HepG2 (cell line): ENCODE measurements at regions not wholly inside any gene's neighbourhood (a gene's known extent, or its start where the extent isn't known, plus 50 kb on each side); places are given as distances from the start of the nearest gene placed in this dataset.

Experiments
- ATAC-seq: fragments of 200-7000 bp; cut with Tn5 transposase; 3 replicates; pipeline ENCODE4 v1.9.1; 2020; ENCODE audit warnings: mild to moderate bottlenecking, moderate library complexity
- BruUV-seq: library from RNA; stranded (reverse); fragments of 400-500 nt; replicated peaks from 2 replicates; lab custom pipeline; 2021; lab: Mats Ljungman, UMichigan
- CTCF ChIA-PET: fragments of 300-600 bp; formaldehyde crosslinking; extraction: SDS; loops from one replicate; lab custom pipeline; 2021; ENCODE audit warnings: low total read pairs, inconsistent platforms, low intra/inter-chr PET ratio; lab: Yijun Ruan, JAX
- POLR2A ChIA-PET: fragments of 350-600 bp; sonication (Branson Sonifier 250); formaldehyde crosslinking; loops from one replicate; lab custom pipeline; 2020; ENCODE audit warnings: antibody characterized with exemption, inconsistent platforms; lab: Yijun Ruan, JAX
- DNase-seq: peaks from one replicate; pipeline ENCODE4 v3.0.0-alpha.2; 2015; ENCODE audit warnings: low spot score
- FAIRE-seq: peaks from 3 replicates; lab custom pipeline; 2011; peaks lifted over from hg19 to GRCh38; lab: Jason Lieb, UNC
- H2AFZ ChIP-seq: one replicate; pipeline ENCODE4 v1.6.1; 2011; ENCODE audit warnings: low read length, inconsistent platforms
- H3K27ac ChIP-seq: fragments of 300-600 bp; 3 replicates; pipeline ENCODE4 v1.8.0; 2011; ENCODE audit warnings: mixed run types, mild to moderate bottlenecking, mixed read lengths, low read length, inconsistent platforms; ENCODE audit not compliant: insufficient read depth; ENCODE audit errors: extremely low read length
- H3K27me3 ChIP-seq, 2 experiments: fragments of 200-600 bp in 1 of 2; 2 replicates in 1 of 2; 3 replicates in 1 of 2; pipeline versions ENCODE4 v1.6.0 to v1.8.0; 2011; ENCODE audit warnings: low read length in 2 of 2, mild to moderate bottlenecking in 2 of 2, moderate library complexity in 2 of 2, inconsistent platforms in 1 of 2; ENCODE audit not compliant: insufficient read depth in 2 of 2, control insufficient read depth in 1 of 2
- H3K36me3 ChIP-seq, 2 experiments: fragments of 200-600 bp in 1 of 2; replicated peaks in 1 of 2; 2 replicates in 1 of 2; 3 replicates in 1 of 2; pipeline versions ENCODE4 v1.5.1 to v1.8.0; 2011; ENCODE audit warnings: low read length in 2 of 2, inconsistent platforms in 1 of 2; ENCODE audit not compliant: insufficient read depth in 2 of 2, control insufficient read depth in 1 of 2
- H3K4me1 ChIP-seq: 2 replicates; pipeline ENCODE4 v1.5.1; 2012; ENCODE audit warnings: low read length, inconsistent platforms; ENCODE audit not compliant: insufficient read depth
- H3K4me2 ChIP-seq: 2 replicates; pipeline ENCODE4 v1.6.0; 2011; ENCODE audit warnings: low read depth, low read length, inconsistent platforms
- H3K4me3 ChIP-seq, 3 experiments: fragments of 200-600 bp in 1 of 3; sonication (generic), shearing (Covaris generic) in 1 of 3; replicated peaks in 1 of 3; 2 replicates each; pipeline ENCODE4 v1.5.1; 2011 to 2016; ENCODE audit warnings: low read length in 3 of 3, inconsistent platforms in 2 of 3, low read depth in 2 of 3, mild to moderate bottlenecking in 2 of 3, control low read depth in 1 of 3, mixed read lengths in 1 of 3; ENCODE audit not compliant: insufficient read depth in 1 of 3
- H3K79me2 ChIP-seq: one replicate; pipeline ENCODE4 v1.6.1; 2011; ENCODE audit warnings: low read length, inconsistent platforms; ENCODE audit not compliant: insufficient read depth
- H3K9ac ChIP-seq: 2 replicates; pipeline ENCODE4 v1.6.0; 2011; ENCODE audit warnings: mild to moderate bottlenecking, low read depth, low read length, inconsistent platforms; ENCODE audit not compliant: insufficient read depth
- H3K9me3 ChIP-seq: 2 replicates; pipeline ENCODE4 v1.5.1; 2012; ENCODE audit warnings: mild to moderate bottlenecking, low read length
- H4K20me1 ChIP-seq: 2 replicates; pipeline ENCODE4 v1.6.0; 2011; ENCODE audit warnings: inconsistent platforms, mild to moderate bottlenecking, low read length, moderate library complexity; ENCODE audit not compliant: insufficient read depth
- AHR ChIP-seq: IDR thresholded peaks from 2 replicates; pipeline ENCODE4 v1.6.1; 2018; ENCODE audit warnings: missing genetic modification reagents, missing compliant biosample characterization
- DNMT1 ChIP-seq: sonication (generic); formaldehyde crosslinking; IDR thresholded peaks from 2 replicates; pipeline ENCODE4 v1.5.1; 2020; ENCODE audit warnings: mild to moderate bottlenecking, missing genetic modification reagents
- HNRNPK ChIP-seq: fragments of 200-400 bp; formaldehyde crosslinking; IDR thresholded peaks from 2 replicates; pipeline ENCODE4 v1.6.1; 2018; ENCODE audit warnings: low read length, low read depth, moderate library complexity, mild to moderate bottlenecking; ENCODE audit not compliant: poor library complexity, severe bottlenecking
- IRX3 ChIP-seq: sonication (generic); formaldehyde crosslinking; IDR thresholded peaks from 2 replicates; pipeline ENCODE4 v1.8.1; 2023; ENCODE audit warnings: mild to moderate bottlenecking, low read depth, missing genetic modification reagents, borderline replicate concordance
- JDP2 ChIP-seq: sonication (generic); formaldehyde crosslinking; IDR thresholded peaks from 2 replicates; pipeline ENCODE4 v1.8.1; 2022; ENCODE audit warnings: missing genetic modification reagents, borderline replicate concordance
- MED1 ChIP-seq: sonication (generic); formaldehyde crosslinking; IDR thresholded peaks from 2 replicates; pipeline ENCODE4 v1.4.0; 2020; ENCODE audit warnings: missing genetic modification reagents
- RBM22 ChIP-seq: fragments of 200-400 bp; formaldehyde crosslinking; optimal IDR thresholded peaks from 2 replicates; pipeline ENCODE3; 2017; ENCODE audit warnings: mild to moderate bottlenecking, low read length, moderate library complexity
- SP140L ChIP-seq: sonication (generic); formaldehyde crosslinking; IDR thresholded peaks from 2 replicates; pipeline ENCODE4 v1.4.0; 2020; ENCODE audit warnings: missing genetic modification reagents, borderline replicate concordance
- ZBTB42 ChIP-seq: sonication (generic); formaldehyde crosslinking; IDR thresholded peaks from 2 replicates; pipeline ENCODE4 v1.5.0; 2020; ENCODE audit warnings: mild to moderate bottlenecking, missing genetic modification reagents
- ZNF160 ChIP-seq: sonication (generic); formaldehyde crosslinking; IDR thresholded peaks from 2 replicates; pipeline ENCODE4 v1.8.0; 2022; ENCODE audit warnings: mild to moderate bottlenecking, inconsistent platforms, missing genetic modification reagents
- ZNF251 ChIP-seq: sonication (generic); formaldehyde crosslinking; IDR thresholded peaks from 2 replicates; pipeline ENCODE4 v1.9.0; 2021; ENCODE audit warnings: mild to moderate bottlenecking, missing genetic modification reagents
- ZNF44 ChIP-seq: sonication (generic); formaldehyde crosslinking; IDR thresholded peaks from 2 replicates; pipeline ENCODE4 v1.5.1; 2020; ENCODE audit warnings: mild to moderate bottlenecking, missing genetic modification reagents
- ZNF441 ChIP-seq: sonication (generic); formaldehyde crosslinking; IDR thresholded peaks from 2 replicates; pipeline ENCODE4 v1.7.0; 2021; ENCODE audit warnings: missing genetic modification reagents, borderline replicate concordance
- ZNF781 ChIP-seq: sonication (generic); formaldehyde crosslinking; IDR thresholded peaks from 2 replicates; pipeline ENCODE4 v1.5.1; 2020; ENCODE audit warnings: borderline replicate concordance, mild to moderate bottlenecking, missing genetic modification reagents; ENCODE audit errors: not compliant biosample characterization
- ZNF788 ChIP-seq: sonication (generic); formaldehyde crosslinking; IDR thresholded peaks from 2 replicates; pipeline ENCODE4 v1.5.0; 2020; ENCODE audit warnings: mild to moderate bottlenecking, missing genetic modification reagents, borderline replicate concordance
- ZNF850 ChIP-seq: sonication (generic); formaldehyde crosslinking; conservative IDR thresholded peaks from 2 replicates; pipeline ENCODE4 v1.9.0; 2021; ENCODE audit warnings: mild to moderate bottlenecking, missing genetic modification reagents
- whole genome bisulfite sequencing: methylation state at CpG from one replicate; pipeline ENCODE4 v1.1.6; 2017; ENCODE audit warnings: low lambda C conversion rate; 5-methylcytosine and 5-hydroxymethylcytosine counted together
- in situ Hi-C: cut with HindIII; loops from 2 replicates; pipeline ENCODE4 v1.10.0; 2017; ENCODE audit warnings: low pct_unique_long_range_greater_than_20kb; ENCODE audit not compliant: extremely low pct_ligation_motif_present
- intact Hi-C: fragments of 100-400 bp; cut with micrococcal nuclease; formaldehyde crosslinking; loops from one replicate; pipeline ENCODE4 v1.10.0; 2022; ENCODE audit not compliant: unreplicated experiment
- TF ChIP-seq, protein P1 (sequence below): IDR thresholded peaks from 2 replicates; pipeline ENCODE4 v1.6.1; 2012; ENCODE audit warnings: low read depth, low read length, improper control_type of control experiment
- TF ChIP-seq, protein P2 (sequence below): fragments of 450-650 bp; IDR thresholded peaks from 2 replicates; pipeline ENCODE4 v1.6.1; 2017
- TF ChIP-seq, protein P3 (sequence below): sonication (generic); formaldehyde crosslinking; IDR thresholded peaks from 2 replicates; pipeline ENCODE4 v1.4.0; 2020; ENCODE audit warnings: missing genetic modification reagents

DNA sequence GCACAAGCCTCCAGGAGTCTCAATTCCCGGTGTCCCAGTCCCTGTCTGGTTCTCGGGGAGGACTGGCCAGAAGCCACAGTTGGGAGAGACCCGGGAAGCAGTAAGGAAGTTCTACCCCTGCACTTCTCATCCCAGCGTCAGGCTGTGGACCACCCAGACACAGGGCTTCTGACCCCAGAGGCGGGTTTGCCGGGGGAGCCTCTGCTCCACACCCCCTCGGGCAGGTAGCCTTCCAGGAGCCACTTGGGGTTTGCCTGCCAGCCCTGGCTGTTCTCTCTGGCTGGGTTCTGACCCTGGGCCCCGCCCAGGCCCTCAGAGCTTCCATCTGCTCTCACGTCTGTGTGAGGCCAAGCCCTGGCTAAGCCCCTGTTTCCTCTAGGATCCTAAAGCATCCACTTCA is 94.4 kb upstream of the GPC1 start:
- no peak overlapping the region for H3K9ac ChIP-seq
- ATAC-seq (peak; percentile 16; the same call in 1 of the 3 replicates), DNase-seq (no peak), FAIRE-seq (no peak)
- peaks cover 10 to 73% of the 10 kb centered on the region in 2 experiments; a peak in 4 of 5 replicates for H3K27me3 ChIP-seq
- ChIA-PET POLR2A (no interaction called here), CTCF (no interaction called here)
- H2AFZ ChIP-seq: no peak overlapping the region
- no peak overlapping the region for H3K4me2 ChIP-seq
- BruUV-seq: no TSS peak
- no peaks in the 10 kb centered on the region for H3K79me2 ChIP-seq
- H3K36me3 ChIP-seq: no peaks in the 10 kb centered on the region
- intact Hi-C loops (loop anchor here (10.0 kb wide), 1 partner anchor 106 kb away; no protein-coding TSS in a partner anchor), in situ Hi-C loops (no loop called here)
- WGBS: 0% methylated on average over 8 of the region's 9 CpGs
- no peak overlapping the region for H3K27ac ChIP-seq
- no peak overlapping the region for H3K4me3 ChIP-seq
- no peaks in the 10 kb centered on the region for H3K4me1 ChIP-seq
- no peaks in the 10 kb centered on the region for H4K20me1 ChIP-seq
- H3K9me3 ChIP-seq: peaks cover 11% of the 10 kb centered on the region; the same call in 1 of the 2 replicates
- TF ChIP-seq ZNF441 (CRISPR knock-in tag) (no peak), ZNF160 (CRISPR knock-in tag) (no peak), JDP2 (CRISPR knock-in tag) (no peak), ZNF850 (CRISPR knock-in tag) (no peak), ZNF788 (CRISPR knock-in tag) (no peak), ZNF781 (no peak), SP140L (CRISPR knock-in tag) (no peak), HNRNPK (no peak), DNMT1 (CRISPR knock-in tag) (no peak), RBM22 (no peak), ZNF44 (no peak), IRX3 (CRISPR knock-in tag) (no peak), AHR (CRISPR knock-in tag) (no peak), ZNF251 (CRISPR knock-in tag) (no peak), MED1 (CRISPR knock-in tag) (no peak), ZBTB42 (CRISPR knock-in tag) (no peak)
- TF ChIP-seq, protein P1, sequence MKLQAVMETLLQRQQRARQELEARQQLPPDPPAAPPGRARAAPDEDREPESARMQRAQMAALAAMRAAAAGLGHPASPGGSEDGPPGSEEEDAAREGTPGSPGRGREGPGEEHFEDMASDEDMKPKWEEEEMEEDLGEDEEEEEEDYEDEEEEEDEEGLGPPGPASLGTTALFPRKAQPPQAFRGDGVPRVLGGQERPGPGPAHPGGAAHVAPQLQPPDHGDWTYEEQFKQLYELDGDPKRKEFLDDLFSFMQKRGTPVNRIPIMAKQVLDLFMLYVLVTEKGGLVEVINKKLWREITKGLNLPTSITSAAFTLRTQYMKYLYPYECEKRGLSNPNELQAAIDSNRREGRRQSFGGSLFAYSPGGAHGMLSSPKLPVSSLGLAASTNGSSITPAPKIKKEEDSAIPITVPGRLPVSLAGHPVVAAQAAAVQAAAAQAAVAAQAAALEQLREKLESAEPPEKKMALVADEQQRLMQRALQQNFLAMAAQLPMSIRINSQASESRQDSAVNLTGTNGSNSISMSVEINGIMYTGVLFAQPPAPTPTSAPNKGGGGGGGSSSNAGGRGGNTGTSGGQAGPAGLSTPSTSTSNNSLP: no peak
- TF ChIP-seq, protein P2, sequence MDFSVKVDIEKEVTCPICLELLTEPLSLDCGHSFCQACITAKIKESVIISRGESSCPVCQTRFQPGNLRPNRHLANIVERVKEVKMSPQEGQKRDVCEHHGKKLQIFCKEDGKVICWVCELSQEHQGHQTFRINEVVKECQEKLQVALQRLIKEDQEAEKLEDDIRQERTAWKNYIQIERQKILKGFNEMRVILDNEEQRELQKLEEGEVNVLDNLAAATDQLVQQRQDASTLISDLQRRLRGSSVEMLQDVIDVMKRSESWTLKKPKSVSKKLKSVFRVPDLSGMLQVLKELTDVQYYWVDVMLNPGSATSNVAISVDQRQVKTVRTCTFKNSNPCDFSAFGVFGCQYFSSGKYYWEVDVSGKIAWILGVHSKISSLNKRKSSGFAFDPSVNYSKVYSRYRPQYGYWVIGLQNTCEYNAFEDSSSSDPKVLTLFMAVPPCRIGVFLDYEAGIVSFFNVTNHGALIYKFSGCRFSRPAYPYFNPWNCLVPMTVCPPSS: no peak
- TF ChIP-seq, protein P3, sequence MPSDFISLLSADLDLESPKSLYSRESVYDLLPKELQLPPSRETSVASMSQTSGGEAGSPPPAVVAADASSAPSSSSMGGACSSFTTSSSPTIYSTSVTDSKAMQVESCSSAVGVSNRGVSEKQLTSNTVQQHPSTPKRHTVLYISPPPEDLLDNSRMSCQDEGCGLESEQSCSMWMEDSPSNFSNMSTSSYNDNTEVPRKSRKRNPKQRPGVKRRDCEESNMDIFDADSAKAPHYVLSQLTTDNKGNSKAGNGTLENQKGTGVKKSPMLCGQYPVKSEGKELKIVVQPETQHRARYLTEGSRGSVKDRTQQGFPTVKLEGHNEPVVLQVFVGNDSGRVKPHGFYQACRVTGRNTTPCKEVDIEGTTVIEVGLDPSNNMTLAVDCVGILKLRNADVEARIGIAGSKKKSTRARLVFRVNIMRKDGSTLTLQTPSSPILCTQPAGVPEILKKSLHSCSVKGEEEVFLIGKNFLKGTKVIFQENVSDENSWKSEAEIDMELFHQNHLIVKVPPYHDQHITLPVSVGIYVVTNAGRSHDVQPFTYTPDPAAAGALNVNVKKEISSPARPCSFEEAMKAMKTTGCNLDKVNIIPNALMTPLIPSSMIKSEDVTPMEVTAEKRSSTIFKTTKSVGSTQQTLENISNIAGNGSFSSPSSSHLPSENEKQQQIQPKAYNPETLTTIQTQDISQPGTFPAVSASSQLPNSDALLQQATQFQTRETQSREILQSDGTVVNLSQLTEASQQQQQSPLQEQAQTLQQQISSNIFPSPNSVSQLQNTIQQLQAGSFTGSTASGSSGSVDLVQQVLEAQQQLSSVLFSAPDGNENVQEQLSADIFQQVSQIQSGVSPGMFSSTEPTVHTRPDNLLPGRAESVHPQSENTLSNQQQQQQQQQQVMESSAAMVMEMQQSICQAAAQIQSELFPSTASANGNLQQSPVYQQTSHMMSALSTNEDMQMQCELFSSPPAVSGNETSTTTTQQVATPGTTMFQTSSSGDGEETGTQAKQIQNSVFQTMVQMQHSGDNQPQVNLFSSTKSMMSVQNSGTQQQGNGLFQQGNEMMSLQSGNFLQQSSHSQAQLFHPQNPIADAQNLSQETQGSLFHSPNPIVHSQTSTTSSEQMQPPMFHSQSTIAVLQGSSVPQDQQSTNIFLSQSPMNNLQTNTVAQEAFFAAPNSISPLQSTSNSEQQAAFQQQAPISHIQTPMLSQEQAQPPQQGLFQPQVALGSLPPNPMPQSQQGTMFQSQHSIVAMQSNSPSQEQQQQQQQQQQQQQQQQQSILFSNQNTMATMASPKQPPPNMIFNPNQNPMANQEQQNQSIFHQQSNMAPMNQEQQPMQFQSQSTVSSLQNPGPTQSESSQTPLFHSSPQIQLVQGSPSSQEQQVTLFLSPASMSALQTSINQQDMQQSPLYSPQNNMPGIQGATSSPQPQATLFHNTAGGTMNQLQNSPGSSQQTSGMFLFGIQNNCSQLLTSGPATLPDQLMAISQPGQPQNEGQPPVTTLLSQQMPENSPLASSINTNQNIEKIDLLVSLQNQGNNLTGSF (CRISPR knock-in tag): no peak
